LNCaP clone FGC (cell line): ENCODE measurements at regions not wholly inside any gene's neighbourhood (a gene's known extent, or its start where the extent isn't known, plus 50 kb on each side); places are given as distances from the start of the nearest gene placed in this dataset.

ENCODE experiments used
- DNase-seq: peaks from one replicate; pipeline ENCODE4 v3.0.0-alpha.2; 2011; ENCODE audit warnings: low read depth
- H3K4me3 ChIP-seq: 2 replicates; pipeline ENCODE4 v1.5.1; 2011; ENCODE audit warnings: mild to moderate bottlenecking, low read depth, low read length, control low read depth
- TF ChIP-seq, protein P1 (sequence below): IDR thresholded peaks from 2 replicates; pipeline ENCODE4 v1.5.1; 2012; ENCODE audit warnings: mild to moderate bottlenecking; ENCODE audit not compliant: control insufficient read depth, insufficient read depth; ENCODE audit errors: extremely low read depth

DNA sequence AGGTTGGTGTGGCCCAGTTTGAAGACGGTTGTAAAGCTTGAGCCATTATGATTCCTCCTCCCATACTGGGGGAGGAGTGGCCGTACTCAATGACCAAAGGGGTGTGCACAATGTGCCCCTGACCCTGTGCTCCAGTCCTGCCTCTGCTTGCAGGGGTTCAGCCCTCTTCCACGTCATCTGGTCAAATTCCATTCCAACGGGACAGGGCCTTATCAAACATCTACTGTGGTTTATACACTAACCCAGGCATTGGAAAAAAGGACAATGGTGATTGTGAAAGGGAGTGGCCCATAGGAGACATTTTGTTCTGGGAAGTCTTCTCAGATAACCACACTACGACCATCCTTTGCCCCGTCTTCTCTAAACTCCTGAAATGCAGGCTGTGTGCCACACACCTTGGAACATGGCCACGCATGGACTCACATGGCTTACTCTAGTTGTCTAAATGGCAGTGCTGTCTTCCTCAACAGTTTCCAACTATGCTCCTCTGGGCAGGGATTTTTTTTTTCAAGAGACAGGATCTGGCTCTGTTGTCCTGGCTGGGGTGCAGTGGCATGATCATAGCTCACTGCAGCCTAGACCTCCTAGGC is 103.0 kb downstream of the JCAD start:
- H3K4me3 ChIP-seq: no peak overlapping the region
- no peak for DNase-seq
- TF ChIP-seq, protein P1, sequence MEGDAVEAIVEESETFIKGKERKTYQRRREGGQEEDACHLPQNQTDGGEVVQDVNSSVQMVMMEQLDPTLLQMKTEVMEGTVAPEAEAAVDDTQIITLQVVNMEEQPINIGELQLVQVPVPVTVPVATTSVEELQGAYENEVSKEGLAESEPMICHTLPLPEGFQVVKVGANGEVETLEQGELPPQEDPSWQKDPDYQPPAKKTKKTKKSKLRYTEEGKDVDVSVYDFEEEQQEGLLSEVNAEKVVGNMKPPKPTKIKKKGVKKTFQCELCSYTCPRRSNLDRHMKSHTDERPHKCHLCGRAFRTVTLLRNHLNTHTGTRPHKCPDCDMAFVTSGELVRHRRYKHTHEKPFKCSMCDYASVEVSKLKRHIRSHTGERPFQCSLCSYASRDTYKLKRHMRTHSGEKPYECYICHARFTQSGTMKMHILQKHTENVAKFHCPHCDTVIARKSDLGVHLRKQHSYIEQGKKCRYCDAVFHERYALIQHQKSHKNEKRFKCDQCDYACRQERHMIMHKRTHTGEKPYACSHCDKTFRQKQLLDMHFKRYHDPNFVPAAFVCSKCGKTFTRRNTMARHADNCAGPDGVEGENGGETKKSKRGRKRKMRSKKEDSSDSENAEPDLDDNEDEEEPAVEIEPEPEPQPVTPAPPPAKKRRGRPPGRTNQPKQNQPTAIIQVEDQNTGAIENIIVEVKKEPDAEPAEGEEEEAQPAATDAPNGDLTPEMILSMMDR: no peak

DNA sequence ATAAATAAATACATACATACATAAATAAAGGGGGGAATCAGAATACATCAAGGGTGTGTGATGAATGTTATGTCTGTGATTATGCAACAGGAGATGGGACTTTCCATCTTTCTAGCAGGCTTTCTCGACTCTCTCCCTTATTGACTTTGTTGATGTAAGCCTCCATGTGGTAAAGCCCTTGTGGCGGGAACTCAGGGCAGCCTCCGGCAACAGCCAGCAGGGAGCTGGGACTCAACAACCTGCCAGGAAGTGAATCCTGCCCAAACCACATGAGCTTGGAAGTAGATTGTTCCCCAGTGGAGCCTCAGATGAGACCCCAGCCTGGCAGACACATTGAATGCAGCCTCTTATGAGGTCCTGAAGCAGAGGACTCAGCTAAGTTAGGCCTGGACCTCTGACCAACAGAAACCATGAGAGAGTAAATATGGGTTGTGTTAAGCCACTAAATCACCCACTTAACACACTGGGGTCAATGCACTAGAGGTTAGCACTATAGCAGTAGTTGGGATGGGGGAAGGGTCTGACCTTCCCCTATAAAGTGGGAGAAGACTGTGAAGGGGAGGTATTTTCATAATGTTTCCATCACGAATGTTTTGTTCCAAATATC is 104.0 kb downstream of the JCAD start:
- TF ChIP-seq, protein P1: no peak
- no peak for DNase-seq
- H3K4me3 ChIP-seq: no peak overlapping the region

DNA sequence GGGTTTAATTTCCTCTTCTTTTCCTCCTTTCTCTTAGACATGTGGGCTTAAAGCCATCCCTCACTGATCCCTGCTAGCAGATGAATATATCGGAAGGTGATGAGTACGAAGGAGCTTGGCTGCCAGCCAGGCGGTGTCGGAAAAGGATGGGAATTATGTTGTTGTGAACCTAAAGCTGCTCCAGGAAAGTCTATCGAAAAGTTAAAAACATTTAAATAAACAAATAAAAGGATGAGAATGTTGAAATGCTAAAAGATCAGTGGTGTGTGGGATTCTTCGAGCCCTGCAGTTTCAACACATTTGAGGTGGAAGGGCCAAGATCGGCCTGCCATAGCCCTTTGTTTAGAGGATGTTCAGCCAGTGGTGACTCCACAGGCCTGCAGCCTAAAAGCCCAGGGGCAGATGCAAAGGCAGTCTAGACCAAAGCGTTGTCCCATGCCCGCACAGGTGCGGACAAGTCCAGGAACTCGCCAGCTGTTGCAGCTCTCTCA is 107.9 kb downstream of the JCAD start:
- DNase-seq: no peak
- TF ChIP-seq, protein P1: no peak
- H3K4me3 ChIP-seq: no peak overlapping the region

DNA sequence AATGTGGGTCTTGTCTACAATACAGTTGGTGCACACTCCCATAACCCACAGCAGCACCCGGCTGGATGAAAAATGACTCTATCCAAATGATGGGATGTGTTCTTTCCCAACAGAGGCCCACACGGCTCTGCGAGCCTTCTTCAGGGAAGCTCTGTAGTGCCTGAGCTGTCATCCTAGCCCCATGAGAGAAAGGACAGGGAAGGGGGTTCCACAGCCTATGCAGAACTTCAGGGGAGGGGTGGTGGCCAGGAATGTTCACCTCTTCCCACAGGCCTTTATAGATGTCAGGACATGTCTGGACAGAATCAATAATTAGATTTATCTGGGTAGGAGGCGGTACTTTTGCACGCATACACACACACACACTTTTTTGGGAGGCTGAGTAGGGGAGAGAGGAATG is 109.0 kb downstream of the JCAD start:
- TF ChIP-seq, protein P1: no peak
- DNase-seq: no peak

DNA sequence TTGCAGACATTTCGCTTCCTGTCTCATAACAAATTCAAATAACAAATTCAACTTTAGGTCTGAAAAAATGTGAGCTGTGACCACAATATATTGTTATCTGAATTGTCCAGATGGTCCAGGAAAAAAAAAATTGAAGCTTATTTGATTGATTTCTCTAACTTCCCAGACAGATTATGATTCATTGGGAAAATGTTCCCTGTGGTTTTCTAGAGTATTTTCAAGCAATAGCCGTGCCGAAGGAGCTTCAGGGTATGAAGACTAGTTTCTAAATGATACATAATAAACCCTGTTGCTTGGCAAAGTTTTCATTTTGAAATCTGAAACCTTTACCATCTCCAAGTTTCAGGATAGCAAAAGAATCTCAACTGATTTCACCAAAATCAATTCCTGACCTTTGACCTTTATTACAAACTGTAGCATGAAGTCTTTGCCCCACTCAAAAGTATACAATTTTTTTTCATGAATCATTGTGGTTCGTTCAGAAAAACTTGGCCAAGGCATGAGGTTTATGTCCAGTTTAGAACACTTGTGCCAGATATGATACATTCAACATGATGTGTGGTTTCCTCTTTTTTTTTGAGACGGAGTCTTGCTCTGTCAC is 109.9 kb downstream of the JCAD start:
- DNase-seq: no peak
- TF ChIP-seq, protein P1: no peak

More for the DNA sequence above, 109.0 kb downstream of the JCAD start:
- no peak overlapping the region for H3K4me3 ChIP-seq

DNA sequence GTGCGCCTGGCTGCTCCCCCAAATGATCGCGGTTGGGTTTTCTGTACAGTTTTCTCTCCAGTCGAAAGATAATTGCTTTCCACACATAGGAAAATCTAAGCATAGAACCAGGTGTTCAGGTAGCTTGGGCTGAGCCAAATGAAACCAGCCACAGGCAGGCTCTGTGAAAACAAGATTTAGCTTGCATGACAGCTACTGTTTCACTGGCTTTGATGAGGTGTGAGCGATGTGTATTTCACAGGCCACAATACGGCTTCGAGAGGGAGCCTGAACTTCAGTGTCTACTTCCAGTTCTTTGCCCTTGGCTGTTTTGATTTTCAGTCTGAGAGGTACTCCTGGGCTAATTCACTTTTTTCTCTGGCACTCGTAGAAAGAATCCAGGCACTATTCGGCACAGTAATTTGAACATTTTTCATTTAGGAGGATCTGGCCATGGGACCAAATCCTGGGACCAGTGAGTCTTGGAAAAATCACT is 110.5 kb downstream of the JCAD start:
- DNase-seq: no peak
- no peak overlapping the region for H3K4me3 ChIP-seq
- TF ChIP-seq, protein P1: no peak

More for the DNA sequence above, 109.9 kb downstream of the JCAD start:
- H3K4me3 ChIP-seq: no peak overlapping the region
